H1 (cell line): ENCODE measurements at regions not wholly inside any gene's neighbourhood (a gene's known extent, or its start where the extent isn't known, plus 50 kb on each side); places are given as distances from the start of the nearest gene placed in this dataset.
"Not testable (repeated sequence)": the region's sequence is repeated elsewhere in the genome, so short reads cannot be mapped to it uniquely, and the experiment has no call there.

Source experiments
- CTCF ChIA-PET: fragments of 300-600 bp; sonication (Branson Sonifier 250); formaldehyde crosslinking; loops from one replicate; lab custom pipeline; 2021; ENCODE audit not compliant: partially characterized antibody; lab: Charles Lee
- POLR2A ChIA-PET: fragments of 300-600 bp; sonication (Branson Sonifier 250); formaldehyde crosslinking; loops from one replicate; lab custom pipeline; 2021; ENCODE audit warnings: inconsistent platforms; ENCODE audit not compliant: partially characterized antibody; lab: Charles Lee
- DNase-seq, 2 experiments: peaks; one replicate each; pipeline versions ENCODE4 v3.0.0 to v3.0.0-alpha.2; 2010 to 2022; ENCODE audit warnings: low spot score in 2 of 2, low read depth in 1 of 2, mixed read lengths in 1 of 2
- FAIRE-seq: peaks from 2 replicates; lab custom pipeline; 2011; peaks lifted over from hg19 to GRCh38; lab: Jason Lieb, UNC
- H2AFZ ChIP-seq: 2 replicates; pipeline ENCODE4 v1.8.1; 2012; ENCODE audit warnings: low read length, inconsistent platforms
- H2AK5ac ChIP-seq: 2 replicates; pipeline ENCODE4 v1.6.1; 2013; ENCODE audit warnings: low read depth, low read length
- H2BK120ac ChIP-seq: replicated peaks from 2 replicates; pipeline ENCODE3; 2013; ENCODE audit warnings: low read depth, low read length, inconsistent platforms
- H2BK12ac ChIP-seq: 2 replicates; pipeline ENCODE4 v1.6.1; 2013; ENCODE audit warnings: low read depth, low read length
- H2BK15ac ChIP-seq: 2 replicates; pipeline ENCODE4 v1.6.1; 2013; ENCODE audit warnings: low read length
- H2BK20ac ChIP-seq: 2 replicates; pipeline ENCODE4 v1.6.1; 2013; ENCODE audit warnings: low read length
- H2BK5ac ChIP-seq: 2 replicates; pipeline ENCODE4 v1.6.1; 2013; ENCODE audit warnings: low read depth, low read length
- H3K14ac ChIP-seq: 2 replicates; pipeline ENCODE4 v1.6.1; 2013; ENCODE audit warnings: inconsistent platforms; ENCODE audit not compliant: insufficient read length
- H3K18ac ChIP-seq: 2 replicates; pipeline ENCODE4 v1.6.1; 2013; ENCODE audit warnings: low read length; ENCODE audit errors: extremely low read depth
- H3K23ac ChIP-seq: 2 replicates; pipeline ENCODE4 v1.6.1; 2013; ENCODE audit warnings: inconsistent platforms; ENCODE audit not compliant: insufficient read length
- H3K23me2 ChIP-seq: 2 replicates; pipeline ENCODE4 v1.6.1; 2013; ENCODE audit warnings: low read depth, low read length
- H3K27ac ChIP-seq: 2 replicates; pipeline ENCODE4 v1.6.1; 2011; ENCODE audit warnings: low read depth, low read length, inconsistent platforms
- H3K27me3 ChIP-seq, 4 experiments: replicated peaks in 1 of 4; 1 replicate in 1 of 4; 2 replicates in 3 of 4; pipeline versions ENCODE4 v1.6.1 to v1.8.1; 2011 to 2013; ENCODE audit warnings: low read length in 3 of 4, mild to moderate bottlenecking in 3 of 4, inconsistent platforms in 2 of 4, mixed read lengths in 2 of 4, moderate library complexity in 1 of 4; ENCODE audit not compliant: control insufficient read depth in 3 of 4, insufficient read depth in 3 of 4; ENCODE audit errors: extremely low read depth in 1 of 4
- H3K36me3 ChIP-seq, 4 experiments: 2 replicates each; pipeline versions ENCODE4 v1.6.1 to v1.8.1; 2011 to 2013; ENCODE audit warnings: mild to moderate bottlenecking in 4 of 4, low read length in 3 of 4, moderate library complexity in 2 of 4, control low read depth in 1 of 4, inconsistent platforms in 1 of 4; ENCODE audit not compliant: insufficient read depth in 4 of 4, control insufficient read depth in 2 of 4
- H3K4ac ChIP-seq: replicated peaks from 2 replicates; pipeline ENCODE3; 2013; ENCODE audit warnings: low read length, low read depth, mixed read lengths, inconsistent platforms; ENCODE audit not compliant: insufficient read length
- H3K4me1 ChIP-seq, 4 experiments: replicated peaks in 1 of 4; 1 replicate in 1 of 4; 2 replicates in 3 of 4; pipeline versions ENCODE4 v1.6.1 to v1.8.1; 2011 to 2013; ENCODE audit warnings: low read length in 3 of 4, inconsistent platforms in 2 of 4, mixed read lengths in 1 of 4; ENCODE audit not compliant: insufficient read depth in 4 of 4, control insufficient read depth in 3 of 4
- H3K4me2 ChIP-seq, 2 experiments: 2 replicates each; pipeline versions ENCODE4 v1.6.1 to v1.8.1; 2011 to 2013; ENCODE audit warnings: low read depth in 2 of 2, low read length in 2 of 2, control low read depth in 1 of 2, inconsistent platforms in 1 of 2, mild to moderate bottlenecking in 1 of 2; ENCODE audit not compliant: insufficient read depth in 1 of 2
- H3K4me3 ChIP-seq, 4 experiments: fragments of 200-600, 300-600 bp in 1 of 4; sonication (generic), shearing (Covaris generic), sonication (Bioruptor Twin) in 1 of 4; 2 replicates each; pipeline versions ENCODE4 v1.5.1 to v1.8.1; 2011 to 2016; ENCODE audit warnings: low read length in 4 of 4, low read depth in 3 of 4, control low read depth in 2 of 4, inconsistent platforms in 2 of 4, mild to moderate bottlenecking in 2 of 4, mixed read lengths in 1 of 4, moderate library complexity in 1 of 4; ENCODE audit not compliant: insufficient read depth in 2 of 4; ENCODE audit errors: extremely low read depth in 1 of 4
- H3K56ac ChIP-seq: replicated peaks from 2 replicates; pipeline ENCODE3; 2013; ENCODE audit warnings: low read depth, mild to moderate bottlenecking, mixed read lengths, low read length, inconsistent platforms; ENCODE audit not compliant: insufficient read length
- H3K79me1 ChIP-seq: 2 replicates; pipeline ENCODE4 v1.6.1; 2013; ENCODE audit warnings: low read depth, low read length, control low read depth
- H3K79me2 ChIP-seq, 2 experiments: 2 replicates each; pipeline versions ENCODE4 v1.6.1 to v1.8.1; 2012 to 2013; ENCODE audit warnings: low read length in 2 of 2, mild to moderate bottlenecking in 2 of 2, inconsistent platforms in 1 of 2; ENCODE audit not compliant: insufficient read depth in 2 of 2, control insufficient read depth in 1 of 2
- H3K9ac ChIP-seq, 4 experiments: replicated peaks in 1 of 4; 1 replicate in 1 of 4; 2 replicates in 3 of 4; pipeline versions ENCODE4 v1.6.1 to v1.8.1; 2011 to 2013; ENCODE audit warnings: low read depth in 3 of 4, low read length in 3 of 4, control low read depth in 2 of 4, mild to moderate bottlenecking in 2 of 4, moderate library complexity in 2 of 4, inconsistent platforms in 1 of 4; ENCODE audit errors: extremely low read depth in 1 of 4
- H3K9me3 ChIP-seq, 2 experiments: 2 replicates each; pipeline versions ENCODE4 v1.6.1 to v1.8.1; 2012 to 2013; ENCODE audit warnings: mild to moderate bottlenecking in 2 of 2, moderate library complexity in 2 of 2, control low read depth in 1 of 2, inconsistent platforms in 1 of 2, low read depth in 1 of 2, low read length in 1 of 2, mixed read lengths in 1 of 2; ENCODE audit not compliant: insufficient read depth in 2 of 2
- H4K20me1 ChIP-seq, 2 experiments: replicated peaks in 1 of 2; 2 replicates each; pipeline versions ENCODE3 to v1.8.1; 2011 to 2013; ENCODE audit warnings: inconsistent platforms in 2 of 2, low read length in 2 of 2, mild to moderate bottlenecking in 1 of 2; ENCODE audit not compliant: insufficient read depth in 2 of 2, control insufficient read depth in 1 of 2
- H4K5ac ChIP-seq: 2 replicates; pipeline ENCODE4 v1.6.1; 2013; ENCODE audit warnings: low read length, low read depth, mixed read lengths, inconsistent platforms; ENCODE audit not compliant: insufficient read length
- H4K8ac ChIP-seq: 2 replicates; pipeline ENCODE4 v1.8.0; 2013; ENCODE audit warnings: mild to moderate bottlenecking, moderate library complexity, low read length, inconsistent platforms; ENCODE audit not compliant: insufficient read depth; ENCODE audit errors: extremely low read depth
- H4K91ac ChIP-seq: replicated peaks from 2 replicates; pipeline ENCODE3; 2013; ENCODE audit warnings: low read length, mixed read lengths, inconsistent platforms; ENCODE audit not compliant: insufficient read length
- WGBS, 2 experiments: shearing (Covaris generic) in 1 of 2; methylation state at CpG; one replicate each; pipeline versions ENCODE4 v1.1.6 to v1.1.7; 2013 to 2015; ENCODE audit warnings: low lambda C conversion rate in 2 of 2, mixed read lengths in 2 of 2, inconsistent platforms in 1 of 2, low coverage in 1 of 2, missing lambda C conversion rate in 1 of 2; ENCODE audit not compliant: insufficient replicate concordance in 2 of 2, insufficient coverage in 1 of 2, insufficient read length in 1 of 2; ENCODE audit errors: extremely low coverage in 1 of 2, missing lambda C conversion rate in 1 of 2; 5-methylcytosine and 5-hydroxymethylcytosine counted together

DNA sequence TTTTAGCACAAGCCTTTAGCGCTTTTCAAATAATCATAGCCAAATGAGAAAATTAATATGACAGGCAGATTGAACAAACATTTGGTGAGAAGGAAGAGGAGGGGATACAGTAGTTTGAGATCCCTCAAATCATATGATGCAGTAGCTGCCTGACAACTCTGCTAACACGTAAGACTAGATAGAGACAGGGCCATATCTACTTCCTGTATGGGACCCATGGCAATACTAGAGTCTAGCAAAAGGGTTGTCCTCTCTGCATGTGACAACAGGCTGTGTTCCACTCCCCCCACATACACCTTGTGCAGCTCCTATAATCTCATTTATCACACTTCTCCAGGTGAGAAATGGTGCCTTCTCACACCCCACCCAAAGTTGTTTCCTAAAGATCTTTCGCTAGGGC is 106.3 kb upstream of the NBPF26 start:
- H4K20me1 ChIP-seq, H3K9me3 ChIP-seq, H3K14ac ChIP-seq, H3K23ac ChIP-seq, H3K4me3 ChIP-seq, H3K4me2 ChIP-seq, H3K27ac ChIP-seq, H3K4ac ChIP-seq, H3K79me1 ChIP-seq, H2BK15ac ChIP-seq, H3K4me1 ChIP-seq, H2BK120ac ChIP-seq, H3K27me3 ChIP-seq, DNase-seq, H2AK5ac ChIP-seq, H2AFZ ChIP-seq, H3K79me2 ChIP-seq, H3K9ac ChIP-seq, CTCF ChIA-PET, H2BK12ac ChIP-seq, H3K18ac ChIP-seq, H2BK20ac ChIP-seq, H4K91ac ChIP-seq, H3K36me3 ChIP-seq, H3K23me2 ChIP-seq, FAIRE-seq, H3K56ac ChIP-seq, H4K5ac ChIP-seq, H2BK5ac ChIP-seq, H4K8ac ChIP-seq, POLR2A ChIA-PET: not testable (repeated sequence)
- no CpG with 5 or more reads among the region's 3 CpGs for WGBS, 2 experiments

- H4K8ac ChIP-seq, H3K23ac ChIP-seq, H3K4ac ChIP-seq, H2BK120ac ChIP-seq, H2AFZ ChIP-seq, DNase-seq, POLR2A ChIA-PET, H4K20me1 ChIP-seq, H3K14ac ChIP-seq, H3K79me1 ChIP-seq, FAIRE-seq, H3K27ac ChIP-seq, H2BK5ac ChIP-seq, H3K9ac ChIP-seq, H2AK5ac ChIP-seq, H4K5ac ChIP-seq, H4K91ac ChIP-seq, H3K27me3 ChIP-seq, H3K4me2 ChIP-seq, H3K18ac ChIP-seq, H2BK15ac ChIP-seq, CTCF ChIA-PET, H3K56ac ChIP-seq, H3K4me1 ChIP-seq, H2BK20ac ChIP-seq, H3K36me3 ChIP-seq, H3K9me3 ChIP-seq, H2BK12ac ChIP-seq, H3K4me3 ChIP-seq, H3K23me2 ChIP-seq, H3K79me2 ChIP-seq: not testable (repeated sequence)
- no CpG with 5 or more reads among the region's 25 CpGs for WGBS, 2 experiments
These were observed 103.7 kb upstream of the NBPF26 start for GRCh38 chr1:120619867-120620692.
